GM18502 (cell line): ENCODE measurements at regions not wholly inside any gene's neighbourhood (a gene's known extent, or its start where the extent isn't known, plus 50 kb on each side); places are given as distances from the start of the nearest gene placed in this dataset.

Source experiments
- ATAC-seq: cut with Tn5 transposase; IDR thresholded peaks from one replicate; pipeline ENCODE4 v1.9.1; 2021; ENCODE audit warnings: mild to moderate bottlenecking; ENCODE audit not compliant: unreplicated experiment, poor library complexity

GRCh38 chr6:167764713-167765479 lies 61.8 kb upstream of the AFDN start:
- no peak for ATAC-seq

- ATAC-seq: no peak
These were observed 59.6 kb upstream of the AFDN start for GRCh38 chr6:167766986-167767714.

DNA sequence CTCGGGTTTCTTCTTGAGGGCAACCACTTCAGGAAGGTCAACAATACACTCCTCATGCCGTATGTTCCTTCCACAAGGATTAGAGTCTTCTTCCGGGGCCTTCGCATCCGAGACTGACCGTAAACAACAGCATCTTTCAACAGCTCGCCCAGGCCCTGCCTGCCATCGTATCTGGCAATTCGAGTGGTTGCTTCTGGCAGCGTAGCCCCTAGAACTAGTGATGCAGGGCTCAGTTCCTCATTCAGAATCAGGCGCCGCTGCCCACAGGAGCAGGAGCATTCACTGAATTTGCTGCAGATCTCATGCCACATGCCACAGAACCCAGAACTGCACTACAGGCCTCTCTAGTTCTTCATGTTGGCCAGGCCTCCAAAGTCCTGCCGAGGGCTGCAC lies 59.0 kb upstream of the AFDN start:
- no peak for ATAC-seq

GRCh38 chr6:167768471-167769215 lies 58.1 kb upstream of the AFDN start:
- ATAC-seq: no peak

GRCh38 chr6:167769408-167770190 lies 57.1 kb upstream of the AFDN start:
- no peak for ATAC-seq

GRCh38 chr6:167770291-167770955 lies 56.3 kb upstream of the AFDN start:
- ATAC-seq: no peak

- ATAC-seq: no peak
These were observed 51.8 kb upstream of the AFDN start for GRCh38 chr6:167774881-167775280.

DNA sequence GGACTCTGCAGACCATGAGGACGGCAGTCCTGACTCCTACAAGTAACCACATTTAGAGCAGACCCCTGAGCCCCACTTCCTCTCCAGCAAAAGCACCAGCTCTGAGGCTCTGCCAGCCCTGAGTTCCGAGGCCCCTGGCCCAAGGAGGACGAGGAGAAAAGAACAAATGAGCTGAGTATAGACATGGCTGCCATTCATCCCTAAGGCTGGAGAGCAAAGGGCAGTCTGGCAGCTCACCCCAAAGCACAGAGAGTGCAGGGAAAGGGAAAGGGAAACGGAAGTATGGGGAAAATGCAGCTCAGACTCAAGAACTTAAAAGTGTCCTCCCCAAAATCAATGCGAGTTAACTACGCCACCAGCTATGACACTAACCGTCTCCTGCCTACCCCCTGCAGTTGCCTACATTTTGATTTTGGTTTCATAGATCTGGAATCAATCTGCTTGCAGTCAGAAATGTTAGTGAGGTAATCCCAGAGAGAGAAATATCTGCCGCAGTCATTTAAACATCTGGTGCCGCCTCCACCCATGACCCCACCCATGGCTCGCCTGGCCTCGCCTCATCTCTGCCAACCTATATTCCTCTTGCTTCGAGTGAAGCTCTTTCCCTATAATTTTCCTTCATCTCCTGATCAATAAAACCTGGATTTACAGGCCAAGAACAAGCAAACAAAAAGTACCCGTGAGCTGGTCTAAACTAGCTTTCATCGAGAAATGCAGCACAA lies 49.6 kb upstream of the AFDN start:
- no peak for ATAC-seq
